ENCODE measurements at regions not wholly inside any gene's neighbourhood (a gene's known extent, or its start where the extent isn't known, plus 50 kb on each side); places are given as distances from the start of the nearest gene placed in this dataset.

DNA sequence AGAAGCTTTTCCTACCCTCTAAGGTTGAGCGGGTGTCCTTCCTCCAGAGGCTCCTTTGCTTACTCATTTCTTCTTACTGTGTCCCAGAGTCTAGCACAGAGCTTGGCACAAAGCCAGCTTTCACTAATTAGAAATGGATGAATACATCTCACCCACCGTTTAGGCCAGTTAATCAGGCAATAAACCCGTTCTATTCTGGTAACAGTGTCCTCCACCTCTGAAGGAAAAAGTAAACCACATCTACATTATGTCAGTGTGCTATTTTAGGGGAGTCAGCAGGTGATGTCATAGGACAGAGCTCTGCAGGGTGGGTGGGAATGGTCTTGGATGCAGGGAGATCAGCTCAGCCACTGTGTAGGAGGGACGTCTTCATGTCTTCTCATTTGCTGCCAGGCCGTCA lies 109.2 kb downstream of the OSTF1 start:
- Histone ChIP-seq H3K79me2 (ENCODE audit: insufficient read depth, low read length) (no peaks in the 10 kb centered on the region), H3K36me3 (ENCODE audit: insufficient read depth, low read length) (no peaks in the 10 kb centered on the region), H3K27me3 (ENCODE audit: insufficient read depth, low read length, poor library complexity, severe bottlenecking) (no peaks in the 10 kb centered on the region), H4K20me1 (ENCODE audit: insufficient read depth, low read length, poor library complexity, severe bottlenecking) (no peaks in the 10 kb centered on the region), H3K4me2 (ENCODE audit: low read depth, low read length, poor library complexity, severe bottlenecking) (no peak overlapping the region), H3K4me1 (ENCODE audit: insufficient read depth, low read length, poor library complexity, severe bottlenecking) (no peaks in the 10 kb centered on the region), H3K9me2 (replicated peaks; ENCODE audit: low read depth, low read length) (no peaks in the 10 kb centered on the region), H2AFZ (ENCODE audit: low read length) (no peak overlapping the region), H3F3A (ENCODE audit: low read depth) (no peaks in the 10 kb centered on the region), H3K9me3 (ENCODE audit: insufficient read depth, low read depth, low read length) (no peaks in the 10 kb centered on the region), H3K4me3 (ENCODE audit: low read length, poor library complexity, severe bottlenecking) (no peak overlapping the region), H3K9ac (ENCODE audit: low read depth, low read length, poor library complexity, severe bottlenecking) (no peak overlapping the region)
- TF ChIP-seq, protein P1, sequence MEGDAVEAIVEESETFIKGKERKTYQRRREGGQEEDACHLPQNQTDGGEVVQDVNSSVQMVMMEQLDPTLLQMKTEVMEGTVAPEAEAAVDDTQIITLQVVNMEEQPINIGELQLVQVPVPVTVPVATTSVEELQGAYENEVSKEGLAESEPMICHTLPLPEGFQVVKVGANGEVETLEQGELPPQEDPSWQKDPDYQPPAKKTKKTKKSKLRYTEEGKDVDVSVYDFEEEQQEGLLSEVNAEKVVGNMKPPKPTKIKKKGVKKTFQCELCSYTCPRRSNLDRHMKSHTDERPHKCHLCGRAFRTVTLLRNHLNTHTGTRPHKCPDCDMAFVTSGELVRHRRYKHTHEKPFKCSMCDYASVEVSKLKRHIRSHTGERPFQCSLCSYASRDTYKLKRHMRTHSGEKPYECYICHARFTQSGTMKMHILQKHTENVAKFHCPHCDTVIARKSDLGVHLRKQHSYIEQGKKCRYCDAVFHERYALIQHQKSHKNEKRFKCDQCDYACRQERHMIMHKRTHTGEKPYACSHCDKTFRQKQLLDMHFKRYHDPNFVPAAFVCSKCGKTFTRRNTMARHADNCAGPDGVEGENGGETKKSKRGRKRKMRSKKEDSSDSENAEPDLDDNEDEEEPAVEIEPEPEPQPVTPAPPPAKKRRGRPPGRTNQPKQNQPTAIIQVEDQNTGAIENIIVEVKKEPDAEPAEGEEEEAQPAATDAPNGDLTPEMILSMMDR (conservative IDR thresholded peaks at IDR 0.05; ENCODE audit: low read length), result no peak
- no peak for TF ChIP-seq EZH2phosphoT487 (IDR thresholded peaks at IDR 0.05; ENCODE audit: borderline replicate concordance)

DNA sequence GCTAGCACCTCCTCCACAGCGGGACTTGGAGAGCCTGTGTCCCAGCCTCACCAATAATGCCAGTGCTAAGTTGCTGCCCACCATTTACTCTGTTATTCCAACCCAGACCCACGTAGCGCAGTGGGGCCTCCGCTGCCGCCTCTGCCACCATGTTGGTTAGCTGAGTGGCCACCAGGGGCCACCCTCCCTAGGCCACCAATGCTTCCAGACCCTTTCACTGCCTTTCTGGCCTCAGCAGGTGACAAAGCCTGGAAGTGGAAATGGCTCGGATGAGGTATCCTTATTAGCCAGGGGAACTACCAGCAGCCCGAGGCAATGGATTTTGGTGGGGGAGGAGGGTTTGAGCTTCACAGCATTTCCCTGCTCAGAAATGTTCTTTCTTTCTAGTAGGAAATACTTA lies 110.1 kb downstream of the OSTF1 start:
- no peak overlapping the region for H2AFZ ChIP-seq (ENCODE audit: low read length)
- H3K36me3 ChIP-seq (ENCODE audit: insufficient read depth, low read length), result no peaks in the 10 kb centered on the region
- TF ChIP-seq, protein P1 (conservative IDR thresholded peaks at IDR 0.05; ENCODE audit: low read length), result no peak; the same call in 1 of the 2 replicates
- no peak for TF ChIP-seq EZH2phosphoT487 (IDR thresholded peaks at IDR 0.05; ENCODE audit: borderline replicate concordance)
- H3K9ac ChIP-seq (ENCODE audit: low read depth, low read length, poor library complexity, severe bottlenecking), result no peak overlapping the region
- H3K4me1 ChIP-seq (ENCODE audit: insufficient read depth, low read length, poor library complexity, severe bottlenecking), result no peaks in the 10 kb centered on the region
- no peaks in the 10 kb centered on the region for H3K9me2 ChIP-seq (replicated peaks; ENCODE audit: low read depth, low read length)
- H3F3A ChIP-seq (ENCODE audit: low read depth), result no peaks in the 10 kb centered on the region
- no peaks in the 10 kb centered on the region for H3K27me3 ChIP-seq (ENCODE audit: insufficient read depth, low read length, poor library complexity, severe bottlenecking)
- no peaks in the 10 kb centered on the region for H4K20me1 ChIP-seq (ENCODE audit: insufficient read depth, low read length, poor library complexity, severe bottlenecking)
- no peak overlapping the region for H3K4me2 ChIP-seq (ENCODE audit: low read depth, low read length, poor library complexity, severe bottlenecking)
- no peaks in the 10 kb centered on the region for H3K9me3 ChIP-seq (ENCODE audit: insufficient read depth, low read depth, low read length)
- no peaks in the 10 kb centered on the region for H3K79me2 ChIP-seq (ENCODE audit: insufficient read depth, low read length)
- no peak overlapping the region for H3K4me3 ChIP-seq (ENCODE audit: low read length, poor library complexity, severe bottlenecking)

DNA sequence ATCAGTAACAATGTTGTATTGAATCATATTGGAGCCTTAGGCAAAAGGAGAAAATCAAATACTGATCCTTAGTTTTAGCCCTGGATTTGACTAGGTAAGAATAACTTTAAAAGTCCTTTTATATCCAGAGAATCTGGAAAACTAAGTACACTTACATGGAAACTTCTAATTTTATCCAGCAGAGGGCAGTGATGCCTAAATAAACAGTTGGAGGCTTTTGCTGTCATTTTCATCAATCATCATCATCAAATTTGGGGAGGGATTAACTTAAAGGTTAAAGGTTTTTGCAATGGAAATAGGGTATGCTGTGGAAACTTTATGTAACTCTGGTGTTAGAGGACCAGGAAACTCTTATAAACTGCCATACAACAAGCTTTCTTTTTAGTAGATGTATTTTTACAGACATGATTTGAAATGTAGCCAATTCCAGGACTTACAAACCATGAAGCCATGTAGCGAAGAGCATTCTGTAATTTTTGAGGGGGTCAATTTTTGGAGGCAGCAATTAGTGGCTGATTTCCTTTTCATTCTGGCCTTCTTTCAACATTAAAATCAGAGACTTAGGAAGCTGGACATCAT lies 112.7 kb downstream of the OSTF1 start:
- Histone ChIP-seq H3F3A (ENCODE audit: low read depth) (no peaks in the 10 kb centered on the region), H2AFZ (ENCODE audit: low read length) (no peak overlapping the region), H3K36me3 (ENCODE audit: insufficient read depth, low read length) (no peaks in the 10 kb centered on the region), H4K20me1 (ENCODE audit: insufficient read depth, low read length, poor library complexity, severe bottlenecking) (no peaks in the 10 kb centered on the region), H3K9me2 (replicated peaks; ENCODE audit: low read depth, low read length) (no peaks in the 10 kb centered on the region), H3K4me2 (ENCODE audit: low read depth, low read length, poor library complexity, severe bottlenecking) (no peak overlapping the region), H3K9ac (ENCODE audit: low read depth, low read length, poor library complexity, severe bottlenecking) (no peak overlapping the region), H3K9me3 (ENCODE audit: insufficient read depth, low read depth, low read length) (no peaks in the 10 kb centered on the region), H3K4me3 (ENCODE audit: low read length, poor library complexity, severe bottlenecking) (no peak overlapping the region), H3K4me1 (ENCODE audit: insufficient read depth, low read length, poor library complexity, severe bottlenecking) (no peaks in the 10 kb centered on the region), H3K79me2 (ENCODE audit: insufficient read depth, low read length) (no peaks in the 10 kb centered on the region), H3K27me3 (ENCODE audit: insufficient read depth, low read length, poor library complexity, severe bottlenecking) (no peaks in the 10 kb centered on the region)
- TF ChIP-seq, protein P1 (conservative IDR thresholded peaks at IDR 0.05; ENCODE audit: low read length), result peak; percentile 81
- TF ChIP-seq EZH2phosphoT487 (IDR thresholded peaks at IDR 0.05; ENCODE audit: borderline replicate concordance), result no peak

All from Loucy (cell line).